WTC11 (cell line): ENCODE measurements at regions not wholly inside any gene's neighbourhood (a gene's known extent, or its start where the extent isn't known, plus 50 kb on each side); places are given as distances from the start of the nearest gene placed in this dataset.

ENCODE experiments used
- ATF6 ChIP-seq: sonication (generic); formaldehyde crosslinking; IDR thresholded peaks from 2 replicates; pipeline ENCODE4 v1.8.1; 2023; ENCODE audit warnings: mild to moderate bottlenecking, missing genetic modification reagents
- FOXP1 ChIP-seq: sonication (generic); formaldehyde crosslinking; IDR thresholded peaks from 2 replicates; pipeline ENCODE4 v1.8.0; 2022; ENCODE audit warnings: missing genetic modification reagents, mild to moderate bottlenecking, moderate library complexity, borderline replicate concordance
- IRF2 ChIP-seq: sonication (generic); formaldehyde crosslinking; IDR thresholded peaks from 2 replicates; pipeline ENCODE4 v1.8.0; 2022; ENCODE audit warnings: low read depth, missing genetic modification reagents, borderline replicate concordance
- JUN ChIP-seq: sonication (generic); formaldehyde crosslinking; IDR thresholded peaks from 2 replicates; pipeline ENCODE4 v1.8.0; 2023; ENCODE audit warnings: mild to moderate bottlenecking, missing genetic modification reagents
- MAX ChIP-seq: sonication (generic); formaldehyde crosslinking; IDR thresholded peaks from 2 replicates; pipeline ENCODE4 v1.8.0; 2022; ENCODE audit warnings: mild to moderate bottlenecking, missing genetic modification reagents
- NFYB ChIP-seq: sonication (generic); formaldehyde crosslinking; conservative IDR thresholded peaks from 2 replicates; pipeline ENCODE4 v1.8.0; 2022; ENCODE audit warnings: low read depth, missing genetic modification reagents
- SP1 ChIP-seq: sonication (generic); formaldehyde crosslinking; conservative IDR thresholded peaks from 2 replicates; pipeline ENCODE4 v1.8.1; 2022; ENCODE audit warnings: missing genetic modification reagents
- TEAD4 ChIP-seq: sonication (generic); formaldehyde crosslinking; IDR thresholded peaks from 2 replicates; pipeline ENCODE4 v1.8.0; 2022; ENCODE audit warnings: mild to moderate bottlenecking, missing genetic modification reagents
- USF2 ChIP-seq: sonication (generic); formaldehyde crosslinking; IDR thresholded peaks from 2 replicates; pipeline ENCODE4 v1.8.1; 2023; ENCODE audit warnings: mild to moderate bottlenecking, missing genetic modification reagents, moderate library complexity
- ZBTB21 ChIP-seq: sonication (generic); formaldehyde crosslinking; IDR thresholded peaks from 2 replicates; pipeline ENCODE4 v1.8.1; 2023; ENCODE audit warnings: mild to moderate bottlenecking, missing genetic modification reagents, borderline replicate concordance
- ZNF121 ChIP-seq: sonication (generic); formaldehyde crosslinking; IDR thresholded peaks from 2 replicates; pipeline ENCODE4 v1.8.0; 2023; ENCODE audit warnings: missing genetic modification reagents
- TF ChIP-seq, protein P1 (sequence below): fragments of 200-600 bp; IDR thresholded peaks from 2 replicates; pipeline ENCODE4 v1.8.0; 2022; ENCODE audit warnings: antibody characterized with exemption
- TF ChIP-seq, protein P2 (sequence below): sonication (generic); formaldehyde crosslinking; conservative IDR thresholded peaks from 2 replicates; pipeline ENCODE4 v1.8.1; 2022; ENCODE audit warnings: mild to moderate bottlenecking, missing genetic modification reagents
- TF ChIP-seq, protein P3 (sequence below): sonication (generic); formaldehyde crosslinking; IDR thresholded peaks from 2 replicates; pipeline ENCODE4 v1.8.1; 2023; ENCODE audit warnings: mild to moderate bottlenecking, moderate library complexity, missing genetic modification reagents

DNA sequence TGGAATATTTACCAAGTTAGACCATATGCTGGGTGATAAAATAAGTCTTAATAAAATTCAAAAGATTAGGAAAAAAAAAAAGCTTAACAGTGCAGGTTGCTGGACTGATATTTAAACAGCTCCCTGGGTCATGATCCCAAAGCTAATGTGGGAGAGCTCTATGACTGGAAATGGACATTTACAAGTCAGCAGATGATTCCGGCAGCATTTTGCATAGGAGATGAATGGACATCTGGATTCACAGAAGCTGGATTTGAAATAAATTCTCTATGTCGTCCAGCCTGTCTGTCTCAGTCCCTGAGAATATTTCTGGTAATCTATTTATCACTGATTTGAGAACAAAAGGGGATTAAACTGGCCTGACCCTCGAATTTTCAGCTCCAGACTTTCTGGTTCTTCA, 52.3 kb upstream of the KLHL25 start:
- TF ChIP-seq JUN (CRISPR knock-in tag) (no peak), SP1 (CRISPR knock-in tag) (no peak), MAX (CRISPR knock-in tag) (no peak), ZBTB21 (CRISPR knock-in tag) (no peak), ATF6 (CRISPR knock-in tag) (no peak), IRF2 (no peak), USF2 (no peak), TEAD4 (CRISPR knock-in tag) (no peak), FOXP1 (no peak), ZNF121 (CRISPR knock-in tag) (no peak), NFYB (CRISPR knock-in tag) (no peak)
- TF ChIP-seq, protein P1, sequence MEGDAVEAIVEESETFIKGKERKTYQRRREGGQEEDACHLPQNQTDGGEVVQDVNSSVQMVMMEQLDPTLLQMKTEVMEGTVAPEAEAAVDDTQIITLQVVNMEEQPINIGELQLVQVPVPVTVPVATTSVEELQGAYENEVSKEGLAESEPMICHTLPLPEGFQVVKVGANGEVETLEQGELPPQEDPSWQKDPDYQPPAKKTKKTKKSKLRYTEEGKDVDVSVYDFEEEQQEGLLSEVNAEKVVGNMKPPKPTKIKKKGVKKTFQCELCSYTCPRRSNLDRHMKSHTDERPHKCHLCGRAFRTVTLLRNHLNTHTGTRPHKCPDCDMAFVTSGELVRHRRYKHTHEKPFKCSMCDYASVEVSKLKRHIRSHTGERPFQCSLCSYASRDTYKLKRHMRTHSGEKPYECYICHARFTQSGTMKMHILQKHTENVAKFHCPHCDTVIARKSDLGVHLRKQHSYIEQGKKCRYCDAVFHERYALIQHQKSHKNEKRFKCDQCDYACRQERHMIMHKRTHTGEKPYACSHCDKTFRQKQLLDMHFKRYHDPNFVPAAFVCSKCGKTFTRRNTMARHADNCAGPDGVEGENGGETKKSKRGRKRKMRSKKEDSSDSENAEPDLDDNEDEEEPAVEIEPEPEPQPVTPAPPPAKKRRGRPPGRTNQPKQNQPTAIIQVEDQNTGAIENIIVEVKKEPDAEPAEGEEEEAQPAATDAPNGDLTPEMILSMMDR, result no peak
- TF ChIP-seq, protein P2, sequence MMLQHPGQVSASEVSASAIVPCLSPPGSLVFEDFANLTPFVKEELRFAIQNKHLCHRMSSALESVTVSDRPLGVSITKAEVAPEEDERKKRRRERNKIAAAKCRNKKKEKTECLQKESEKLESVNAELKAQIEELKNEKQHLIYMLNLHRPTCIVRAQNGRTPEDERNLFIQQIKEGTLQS (CRISPR knock-in tag), result no peak
- TF ChIP-seq, protein P3, sequence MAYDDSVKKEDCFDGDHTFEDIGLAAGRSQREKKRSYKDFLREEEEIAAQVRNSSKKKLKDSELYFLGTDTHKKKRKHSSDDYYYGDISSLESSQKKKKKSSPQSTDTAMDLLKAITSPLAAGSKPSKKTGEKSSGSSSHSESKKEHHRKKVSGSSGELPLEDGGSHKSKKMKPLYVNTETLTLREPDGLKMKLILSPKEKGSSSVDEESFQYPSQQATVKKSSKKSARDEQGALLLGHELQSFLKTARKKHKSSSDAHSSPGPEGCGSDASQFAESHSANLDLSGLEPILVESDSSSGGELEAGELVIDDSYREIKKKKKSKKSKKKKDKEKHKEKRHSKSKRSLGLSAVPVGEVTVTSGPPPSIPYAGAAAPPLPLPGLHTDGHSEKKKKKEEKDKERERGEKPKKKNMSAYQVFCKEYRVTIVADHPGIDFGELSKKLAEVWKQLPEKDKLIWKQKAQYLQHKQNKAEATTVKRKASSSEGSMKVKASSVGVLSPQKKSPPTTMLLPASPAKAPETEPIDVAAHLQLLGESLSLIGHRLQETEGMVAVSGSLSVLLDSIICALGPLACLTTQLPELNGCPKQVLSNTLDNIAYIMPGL (CRISPR knock-in tag), result no peak
